Ovary (tissue), 7 donors: ENCODE measurements at regions not wholly inside any gene's neighbourhood (a gene's known extent, or its start where the extent isn't known, plus 50 kb on each side); places are given as distances from the start of the nearest gene placed in this dataset.

Experiments used
- DNase-seq, 5 donors: peaks; one replicate each; pipeline ENCODE4 v3.0.0-alpha.2; 2019 to 2020
- H3K27ac ChIP-seq, 2 donors: fragments of 200-600 bp; one replicate each; pipeline versions ENCODE4 v1.5.1 to v1.8.0; 2019 to 2022
- H3K27me3 ChIP-seq: fragments of 200-600 bp; one replicate; pipeline ENCODE4 v1.8.0; 2022
- H3K36me3 ChIP-seq: fragments of 200-600 bp; sonication (generic); one replicate; pipeline ENCODE4 v1.5.1; 2019
- H3K4me1 ChIP-seq: one replicate; pipeline ENCODE4 v1.8.1; 2013; ENCODE audit warnings: mild to moderate bottlenecking, moderate library complexity; ENCODE audit not compliant: insufficient read depth
- H3K4me3 ChIP-seq: fragments of 200-600 bp; sonication (generic); one replicate; pipeline ENCODE4 v1.5.1; 2017
- H3K9me3 ChIP-seq, 2 donors: fragments of 200-600 bp in 1 of 2; sonication (generic) in 1 of 2; one replicate each; pipeline versions ENCODE4 v1.5.1 to v1.8.1; 2013 to 2019; ENCODE audit warnings: mild to moderate bottlenecking in 1 of 2, moderate library complexity in 1 of 2
- CTCF ChIP-seq, 3 donors: fragments of 450-650 bp in 2 of 3; fragments of 200-600 bp in 1 of 3; IDR thresholded peaks; one replicate each; pipeline versions ENCODE4 v1.5.1 to v1.8.0; 2016 to 2022; ENCODE audit warnings: antibody characterized with exemption in 3 of 3, mild to moderate bottlenecking in 1 of 3
- EP300 ChIP-seq: sonication (generic); formaldehyde crosslinking; IDR thresholded peaks from one replicate; pipeline ENCODE4 v1.6.1; 2017; ENCODE audit warnings: antibody characterized with exemption
- POLR2A ChIP-seq: fragments of 450-650 bp; IDR thresholded peaks from one replicate; pipeline ENCODE4 v1.6.1; 2017; ENCODE audit warnings: antibody characterized with exemption, mild to moderate bottlenecking, moderate library complexity
- WGBS, 3 donors: extraction: QIAGEN DNeasy Blood & Tissue Kit in 1 of 3; methylation state at CpG; one replicate each; pipeline versions ENCODE4 v1.1.5 to v1.1.7; 2013 to 2017; 5-methylcytosine and 5-hydroxymethylcytosine counted together
- intact Hi-C, 4 donors: fragments of 100-400 bp; cut with DNase I; formaldehyde crosslinking; loops; one replicate each; pipeline versions ENCODE4 v1.11.0 to v1.15.1; 2022 to 2023
- donor health status: DM: no; HTN: no; CAD: no; lungs with moderate emphysema.
- donor health status: DM: no; HTN: no; CAD: no.
- donor health status: Bipolar disorder and iron deficiency.
- donor health status: DM: no; HTN: no; CAD: no.
- donor health status: DM: yes; HTN: yes; CAD: no.

DNA sequence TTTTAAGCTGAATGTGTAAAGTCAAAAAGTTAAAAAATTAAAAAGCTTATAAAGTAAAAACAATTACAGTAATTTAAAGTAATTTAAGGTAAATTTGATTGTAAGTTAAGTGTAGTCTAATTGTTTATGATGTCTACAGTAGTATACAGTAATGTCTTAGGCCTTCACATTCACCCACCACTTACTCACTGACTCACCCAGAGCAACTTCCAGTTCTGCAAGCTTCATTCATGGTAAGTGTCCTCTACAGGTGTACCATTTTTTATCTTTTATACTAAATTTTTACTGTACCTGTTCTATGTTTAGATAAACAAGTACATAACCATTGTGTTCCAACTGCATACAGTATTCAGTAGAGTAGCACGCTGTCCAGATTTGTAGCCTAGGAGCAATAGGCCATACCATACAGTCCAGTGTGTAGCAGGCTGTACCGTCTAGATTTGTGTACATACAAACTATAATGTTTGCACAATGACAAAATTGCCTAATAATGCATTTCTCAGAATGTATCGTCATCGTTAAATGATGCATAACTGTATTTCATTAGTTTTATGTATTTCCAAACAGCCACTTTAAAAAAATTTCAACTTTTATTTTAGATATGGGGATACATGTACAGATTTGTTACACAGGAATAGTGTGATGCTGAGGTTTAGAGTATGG, 319.3 kb downstream of the DYSF start:
- Histone ChIP-seq H3K36me3 (no peaks in the 10 kb centered on the region), H3K27me3 (no peaks in the 10 kb centered on the region), H3K4me1 (no peaks in the 10 kb centered on the region), H3K27ac (no peak overlapping the region), H3K4me3 (no peak overlapping the region), H3K9me3 (peaks cover 0 to 5% of the 10 kb centered on the region in 2 donors)
- TF ChIP-seq EP300, result no peak
- 95 to 98% (median 96%) methylated on average over 4 of the region's 4 CpGs for WGBS, 3 donors
- DNase-seq, result no peak
- intact Hi-C loops, result no loop called here

DNA sequence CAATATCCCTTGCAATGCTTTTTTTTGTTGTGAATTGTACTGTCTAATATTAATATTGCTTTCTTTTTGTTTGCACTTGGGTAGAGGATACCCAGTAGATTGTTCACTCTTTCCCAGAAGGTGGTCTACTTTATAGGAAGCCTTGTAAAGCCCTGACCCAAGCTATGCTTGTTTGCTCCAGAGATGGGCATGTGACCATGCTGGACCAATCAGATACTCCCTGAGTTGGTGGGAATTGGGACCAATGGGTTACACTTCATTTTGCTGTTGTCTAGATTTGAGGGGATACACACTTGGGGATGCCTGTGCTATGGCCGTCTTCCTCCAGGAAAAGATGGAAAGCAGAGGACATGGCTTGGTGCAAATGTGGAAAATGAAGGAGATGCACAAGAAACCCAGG, 314.3 kb downstream of the DYSF start:
- Histone ChIP-seq H3K36me3 (no peaks in the 10 kb centered on the region), H3K4me3 (no peak overlapping the region), H3K9me3 (peaks cover 0 to 5% of the 10 kb centered on the region in 2 donors), H3K27me3 (no peaks in the 10 kb centered on the region), H3K27ac (no peak overlapping the region), H3K4me1 (no peaks in the 10 kb centered on the region)
- TF ChIP-seq POLR2A (no peak), EP300 (no peak), CTCF (IDR thresholded peaks at IDR 0.05) (no peak)
- intact Hi-C loops, result no loop called here
- no peak for DNase-seq
- WGBS, 3 donors, result 91 to 98% (median 94%) methylated on average over 1 of the region's 1 CpG

DNA sequence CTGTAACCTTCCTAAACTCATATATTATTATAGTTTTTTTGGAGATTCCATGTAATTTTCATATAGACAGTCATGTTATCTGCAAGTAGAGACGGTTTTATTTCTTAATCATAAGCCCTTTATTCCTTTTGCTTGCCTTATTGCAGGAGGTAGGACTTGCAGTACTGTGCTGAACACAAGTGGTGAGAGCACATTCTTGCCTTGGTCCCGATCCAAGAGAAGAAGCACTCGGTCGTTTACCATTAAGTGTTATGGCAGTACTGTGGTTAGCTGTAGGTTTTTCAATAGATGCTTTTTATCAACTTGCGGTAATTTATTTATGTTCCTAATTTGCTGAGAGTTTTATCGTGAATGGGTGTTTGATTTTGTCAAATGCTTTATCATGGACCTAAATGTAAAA, 305.7 kb downstream of the DYSF start:
- TF ChIP-seq CTCF (IDR thresholded peaks at IDR 0.05) (no peak), POLR2A (no peak), EP300 (no peak)
- Histone ChIP-seq H3K9me3 (no peaks in the 10 kb centered on the region), H3K4me3 (no peak overlapping the region), H3K4me1 (no peaks in the 10 kb centered on the region), H3K36me3 (no peaks in the 10 kb centered on the region), H3K27ac (no peak overlapping the region), H3K27me3 (no peaks in the 10 kb centered on the region)
- WGBS, 3 donors, result 47 to 52% (median 49%) methylated on average over 6 of the region's 6 CpGs
- intact Hi-C loops, result no loop called here
- no peak for DNase-seq

GRCh38 chr2:71757351-71757750, 304.0 kb downstream of the DYSF start:
- intact Hi-C loops, result no loop called here
- Histone ChIP-seq H3K27me3 (no peaks in the 10 kb centered on the region), H3K36me3 (no peaks in the 10 kb centered on the region), H3K27ac (no peak overlapping the region), H3K9me3 (no peaks in the 10 kb centered on the region), H3K4me3 (no peak overlapping the region), H3K4me1 (no peaks in the 10 kb centered on the region)
- no peak for DNase-seq
- no peak for TF ChIP-seq EP300
- no peak for TF ChIP-seq CTCF (IDR thresholded peaks at IDR 0.05)
- no peak for TF ChIP-seq POLR2A
- 81 to 90% (median 87%) methylated on average over 9 of the region's 9 CpGs for WGBS, 3 donors

DNA sequence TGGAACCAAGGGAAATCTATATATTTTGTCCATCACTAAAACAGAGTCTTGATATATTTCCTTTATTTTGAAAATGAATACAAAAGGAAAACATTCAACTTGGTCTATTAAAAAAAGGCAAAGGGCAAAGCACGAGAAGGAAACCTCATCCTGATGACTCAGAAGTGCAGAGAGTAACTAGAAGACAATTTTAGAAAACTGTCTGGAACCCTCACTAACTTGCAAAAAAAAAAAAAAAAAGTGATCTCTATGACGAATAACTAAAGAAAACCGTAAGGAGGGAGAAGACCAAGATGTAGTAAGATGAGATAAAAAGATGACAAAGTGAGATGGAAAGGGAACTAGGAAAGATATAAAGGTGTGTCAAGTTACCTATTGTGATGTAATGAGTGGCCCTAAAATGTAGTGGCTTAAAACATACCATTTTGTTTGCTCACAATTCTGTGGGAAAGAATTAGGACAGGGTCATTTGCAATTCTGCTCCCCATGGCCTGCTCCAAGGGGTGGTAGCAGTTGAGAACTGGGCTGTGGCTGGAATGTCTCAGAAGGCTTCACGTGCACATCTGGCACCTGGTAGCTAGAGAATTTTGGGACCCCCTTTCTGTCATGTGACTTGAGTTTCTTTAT, 303.0 kb downstream of the DYSF start:
- intact Hi-C loops, result no loop called here
- TF ChIP-seq EP300 (no peak), POLR2A (no peak), CTCF (IDR thresholded peaks at IDR 0.05) (no peak)
- DNase-seq, result no peak
- Histone ChIP-seq H3K4me3 (no peak overlapping the region), H3K9me3 (no peaks in the 10 kb centered on the region), H3K36me3 (no peaks in the 10 kb centered on the region), H3K4me1 (no peaks in the 10 kb centered on the region), H3K27me3 (no peaks in the 10 kb centered on the region), H3K27ac (no peak overlapping the region)
- WGBS, 3 donors, result 50 to 57% (median 51%) methylated on average over 4 of the region's 4 CpGs
